HG03045 (cell line): ENCODE measurements at regions not wholly inside any gene's neighbourhood (a gene's known extent, or its start where the extent isn't known, plus 50 kb on each side); places are given as distances from the start of the nearest gene placed in this dataset.
"Not testable (repeated sequence)": the region's sequence is repeated elsewhere in the genome, so short reads cannot be mapped to it uniquely, and the experiment has no call there.

ENCODE experiments used
- ATAC-seq: cut with Tn5 transposase; IDR thresholded peaks from one replicate; pipeline ENCODE4 v1.9.1; 2021; ENCODE audit warnings: mild to moderate bottlenecking, moderate library complexity; ENCODE audit not compliant: unreplicated experiment

- ATAC-seq = no peak
Observed at GRCh38 chr14:21882226-21882625, 208.6 kb upstream of the OR4E1 start.

GRCh38 chr14:21880918-21881317 lies 207.3 kb upstream of the OR4E1 start:
- no peak for ATAC-seq

- no peak for ATAC-seq
Observed at GRCh38 chr14:21875791-21876190, 202.2 kb upstream of the OR4E1 start.

- ATAC-seq = no peak
Observed at GRCh38 chr14:21874946-21875345, 201.3 kb upstream of the OR4E1 start.

GRCh38 chr14:21874167-21874566 lies 200.5 kb upstream of the OR4E1 start:
- ATAC-seq = no peak

- ATAC-seq = no peak
Observed at GRCh38 chr14:21868442-21869046, 194.9 kb upstream of the OR4E1 start.

- no peak for ATAC-seq
Observed at GRCh38 chr14:21867541-21867940, 193.9 kb upstream of the OR4E1 start.

GRCh38 chr14:21866479-21866878 lies 192.9 kb upstream of the OR4E1 start:
- ATAC-seq = no peak

- no peak for ATAC-seq
Observed at GRCh38 chr14:21863289-21863688, 189.7 kb upstream of the OR4E1 start.

GRCh38 chr14:21861153-21861552 lies 187.5 kb upstream of the OR4E1 start:
- ATAC-seq = no peak

GRCh38 chr14:21860172-21860571 lies 186.6 kb upstream of the OR4E1 start:
- ATAC-seq = no peak

GRCh38 chr14:21852775-21853174 lies 179.2 kb upstream of the OR4E1 start:
- ATAC-seq = no peak

GRCh38 chr14:21852061-21852664 lies 178.5 kb upstream of the OR4E1 start:
- ATAC-seq = no peak

- not testable (repeated sequence) for ATAC-seq
Observed at GRCh38 chr14:21846902-21847301, 173.3 kb upstream of the OR4E1 start.

GRCh38 chr14:21846227-21846885 lies 172.7 kb upstream of the OR4E1 start:
- no peak for ATAC-seq

- ATAC-seq = no peak
Observed at GRCh38 chr14:21840765-21841164, 167.1 kb upstream of the OR4E1 start.

GRCh38 chr14:21833836-21834235 lies 160.2 kb upstream of the OR4E1 start:
- ATAC-seq = no peak

- no peak for ATAC-seq
Observed at GRCh38 chr14:21825845-21826244, 152.2 kb upstream of the OR4E1 start.

GRCh38 chr14:21825149-21825743 lies 151.6 kb upstream of the OR4E1 start:
- ATAC-seq = no peak

- no peak for ATAC-seq
Observed at GRCh38 chr14:21822109-21822508, 148.5 kb upstream of the OR4E1 start.

GRCh38 chr14:21820631-21821030 lies 147.0 kb upstream of the OR4E1 start:
- no peak for ATAC-seq

GRCh38 chr14:21819891-21820290 lies 146.3 kb upstream of the OR4E1 start:
- ATAC-seq = not testable (repeated sequence)
